ENCODE measurements at regions not wholly inside any gene's neighbourhood (a gene's known extent, or its start where the extent isn't known, plus 50 kb on each side); places are given as distances from the start of the nearest gene placed in this dataset.

GRCh38 chr12:107492393-107493134 is 193.0 kb upstream of the PWP1 start:
- no peak for TF ChIP-seq EZH2 (IDR thresholded peaks at IDR 0.05; ENCODE audit: borderline replicate concordance, low read length)
- TF ChIP-seq, protein P1, sequence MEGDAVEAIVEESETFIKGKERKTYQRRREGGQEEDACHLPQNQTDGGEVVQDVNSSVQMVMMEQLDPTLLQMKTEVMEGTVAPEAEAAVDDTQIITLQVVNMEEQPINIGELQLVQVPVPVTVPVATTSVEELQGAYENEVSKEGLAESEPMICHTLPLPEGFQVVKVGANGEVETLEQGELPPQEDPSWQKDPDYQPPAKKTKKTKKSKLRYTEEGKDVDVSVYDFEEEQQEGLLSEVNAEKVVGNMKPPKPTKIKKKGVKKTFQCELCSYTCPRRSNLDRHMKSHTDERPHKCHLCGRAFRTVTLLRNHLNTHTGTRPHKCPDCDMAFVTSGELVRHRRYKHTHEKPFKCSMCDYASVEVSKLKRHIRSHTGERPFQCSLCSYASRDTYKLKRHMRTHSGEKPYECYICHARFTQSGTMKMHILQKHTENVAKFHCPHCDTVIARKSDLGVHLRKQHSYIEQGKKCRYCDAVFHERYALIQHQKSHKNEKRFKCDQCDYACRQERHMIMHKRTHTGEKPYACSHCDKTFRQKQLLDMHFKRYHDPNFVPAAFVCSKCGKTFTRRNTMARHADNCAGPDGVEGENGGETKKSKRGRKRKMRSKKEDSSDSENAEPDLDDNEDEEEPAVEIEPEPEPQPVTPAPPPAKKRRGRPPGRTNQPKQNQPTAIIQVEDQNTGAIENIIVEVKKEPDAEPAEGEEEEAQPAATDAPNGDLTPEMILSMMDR (IDR thresholded peaks at IDR 0.05; ENCODE audit: low read length), result no peak

All from OCI-LY1 (cell line).